Gastroesophageal sphincter (tissue), 3 donors: ENCODE measurements at regions not wholly inside any gene's neighbourhood (a gene's known extent, or its start where the extent isn't known, plus 50 kb on each side); places are given as distances from the start of the nearest gene placed in this dataset.

ENCODE experiments used
- CTCF ChIP-seq, 4 experiments: fragments of 200-600 bp in 2 of 4; fragments of 450-650 bp in 2 of 4; sonication (generic) in 1 of 4; IDR thresholded peaks; one replicate each; pipeline ENCODE4 v1.5.1; 2017 to 2019; ENCODE audit warnings: antibody characterized with exemption in 4 of 4, mild to moderate bottlenecking in 2 of 4, moderate library complexity in 2 of 4
- EP300 ChIP-seq: sonication (generic); formaldehyde crosslinking; IDR thresholded peaks from one replicate; pipeline ENCODE4 v1.6.1; 2017; ENCODE audit warnings: antibody characterized with exemption, mild to moderate bottlenecking
- POLR2A ChIP-seq, 2 donors: fragments of 450-650 bp; IDR thresholded peaks; one replicate each; pipeline ENCODE4 v1.6.1; 2017; ENCODE audit warnings: antibody characterized with exemption in 2 of 2, mild to moderate bottlenecking in 2 of 2, moderate library complexity in 1 of 2

GRCh38 chr12:58978717-58979116 lies 58.4 kb upstream of the LRIG3 start:
- TF ChIP-seq CTCF (IDR thresholded peaks at IDR 0.05), result no peak
- TF ChIP-seq POLR2A (IDR thresholded peaks at IDR 0.05), result no peak
- no peak for TF ChIP-seq EP300
